Neural progenitor cell (in vitro differentiated cells): ENCODE measurements at regions not wholly inside any gene's neighbourhood (a gene's known extent, or its start where the extent isn't known, plus 50 kb on each side); places are given as distances from the start of the nearest gene placed in this dataset.
A peak's percentile ranks its signal among the peaks of the same experiment; 100 is the strongest.

ENCODE experiments used
- CTCF ChIP-seq: fragments of 200-600 bp; sonication (generic); IDR thresholded peaks from 2 replicates; pipeline ENCODE4 v1.5.1; 2017; ENCODE audit warnings: antibody characterized with exemption, mild to moderate bottlenecking
- EZH2 ChIP-seq: fragments of 200-600 bp; sonication (generic); IDR thresholded peaks from 2 replicates; pipeline ENCODE4 v1.6.1; 2017; ENCODE audit warnings: antibody characterized with exemption, mild to moderate bottlenecking, moderate library complexity
- EZH2phosphoT487 ChIP-seq: fragments of 200-600 bp; sonication (generic); IDR thresholded peaks from 2 replicates; pipeline ENCODE4 v1.6.1; 2017; ENCODE audit warnings: antibody characterized with exemption

- no peak for TF ChIP-seq EZH2phosphoT487
- TF ChIP-seq CTCF = peak; percentile 8
- TF ChIP-seq EZH2 = no peak
Observed at GRCh38 chr3:67940210-67940952, 286.0 kb upstream of the SUCLG2 start.
